CD8-positive, alpha-beta memory T cell (primary cell): ENCODE measurements at regions not wholly inside any gene's neighbourhood (a gene's known extent, or its start where the extent isn't known, plus 50 kb on each side); places are given as distances from the start of the nearest gene placed in this dataset.

ENCODE experiments used
- CTCF ChIA-PET: fragments of 350-600 bp; sonication (Branson Sonifier 250); formaldehyde crosslinking; loops from one replicate; lab custom pipeline; 2021; ENCODE audit warnings: antibody characterized with exemption; lab: Charles Lee
- POLR2A ChIA-PET: fragments of 350-600 bp; sonication (Branson Sonifier 250); formaldehyde crosslinking; loops from one replicate; lab custom pipeline; 2021; ENCODE audit warnings: antibody characterized with exemption; lab: Charles Lee
- DNase-seq, 5 donors: peaks; one replicate each; pipeline versions ENCODE4 v3.0.0 to v3.0.0-alpha.2; 2020 to 2022; ENCODE audit warnings: mixed read lengths in 1 of 5
- H3K27ac ChIP-seq: one replicate; pipeline ENCODE4 v1.7.0; 2013; ENCODE audit warnings: low read depth, mild to moderate bottlenecking, low read length, moderate library complexity
- H3K27me3 ChIP-seq: 2 replicates; pipeline ENCODE4 v1.7.0; 2013; ENCODE audit warnings: low read length, mild to moderate bottlenecking; ENCODE audit not compliant: insufficient read depth, poor library complexity, severe bottlenecking
- H3K36me3 ChIP-seq: 2 replicates; pipeline ENCODE4 v1.7.0; 2013; ENCODE audit warnings: mild to moderate bottlenecking, low read length, moderate library complexity; ENCODE audit not compliant: insufficient read depth
- H3K4me1 ChIP-seq: 2 replicates; pipeline ENCODE4 v1.7.0; 2013; ENCODE audit warnings: mild to moderate bottlenecking, low read length, moderate library complexity; ENCODE audit not compliant: insufficient read depth
- H3K4me3 ChIP-seq: 2 replicates; pipeline ENCODE4 v1.7.0; 2013; ENCODE audit warnings: mild to moderate bottlenecking, low read length
- H3K9me3 ChIP-seq: 2 replicates; pipeline ENCODE4 v1.7.0; 2013; ENCODE audit warnings: mild to moderate bottlenecking, low read length
- H3K27ac Mint-ChIP-seq, 8 donors: one replicate each; pipeline ENCODE4 v1.8.0; 2020 to 2021; ENCODE audit warnings: mixed read lengths in 8 of 8, mild to moderate bottlenecking in 6 of 8, inconsistent platforms in 3 of 8, moderate library complexity in 3 of 8
- H3K27me3 Mint-ChIP-seq, 2 donors: one replicate each; pipeline ENCODE4 v1.8.0; 2020 to 2021; ENCODE audit warnings: mixed read lengths in 2 of 2, mild to moderate bottlenecking in 1 of 2, moderate library complexity in 1 of 2
- H3K36me3 Mint-ChIP-seq, 3 donors: one replicate each; pipeline ENCODE4 v1.8.0; 2020 to 2021; ENCODE audit warnings: mixed read lengths in 3 of 3, inconsistent platforms in 1 of 3, mild to moderate bottlenecking in 1 of 3
- H3K4me1 Mint-ChIP-seq, 3 donors: one replicate each; pipeline ENCODE4 v1.8.0; 2020 to 2021; ENCODE audit warnings: mixed read lengths in 3 of 3, inconsistent platforms in 1 of 3, mild to moderate bottlenecking in 1 of 3
- H3K4me3 Mint-ChIP-seq, 7 donors: one replicate each; pipeline ENCODE4 v1.8.0; 2020 to 2021; ENCODE audit warnings: mixed read lengths in 7 of 7, mild to moderate bottlenecking in 6 of 7, moderate library complexity in 4 of 7, inconsistent platforms in 2 of 7
- H3K9me3 Mint-ChIP-seq, 5 donors: one replicate each; pipeline ENCODE4 v1.8.0; 2020 to 2022; ENCODE audit warnings: mixed read lengths in 5 of 5, mild to moderate bottlenecking in 3 of 5, moderate library complexity in 2 of 5, inconsistent platforms in 1 of 5

- no peaks in the 10 kb centered on the region for H3K9me3 ChIP-seq
- H3K4me3 ChIP-seq: no peak overlapping the region
- Mint-ChIP-seq H3K4me1 (peaks cover 14 to 16% (median 14%) of the 10 kb centered on the region in 3 donors), H3K27me3 (peaks cover 12 to 46% of the 10 kb centered on the region in 2 donors), H3K9me3 (no peaks in the 10 kb centered on the region), H3K27ac (no peak overlapping the region), H3K36me3 (no peaks in the 10 kb centered on the region), H3K4me3 (peak overlapping the region in 1 of 7 donors; percentile 63)
- H3K36me3 ChIP-seq: no peaks in the 10 kb centered on the region
- H3K27me3 ChIP-seq: no peaks in the 10 kb centered on the region
- no peak overlapping the region for H3K27ac ChIP-seq
- ChIA-PET CTCF (no interaction called here), POLR2A (no interaction called here)
- DNase-seq: no peak
- no peaks in the 10 kb centered on the region for H3K4me1 ChIP-seq
Measured at GRCh38 chr15:31975830-31976229, 54.5 kb upstream of the CHRNA7 start.

- no peak for DNase-seq
- ChIA-PET CTCF (interaction anchor here (0.8 to 1.5 kb wide), 6 partner anchors 8 to 34 kb away, joined by 3 to 5 read pairs (median 4); no protein-coding TSS in a partner anchor), POLR2A (no interaction called here)
- peaks cover 14 to 16% (median 14%) of the 10 kb centered on the region in 3 donors for H3K4me1 Mint-ChIP-seq
- H3K4me3 Mint-ChIP-seq: no peak overlapping the region
- H3K27me3 ChIP-seq: no peaks in the 10 kb centered on the region
- H3K27ac Mint-ChIP-seq: peak overlapping the region in 1 of 8 donors; percentile 29
- H3K36me3 Mint-ChIP-seq: no peaks in the 10 kb centered on the region
- H3K27me3 Mint-ChIP-seq: peaks cover 12 to 49% of the 10 kb centered on the region in 2 donors
- H3K4me3 ChIP-seq: no peak overlapping the region
- H3K36me3 ChIP-seq: no peaks in the 10 kb centered on the region
- H3K9me3 ChIP-seq: no peaks in the 10 kb centered on the region
- no peak overlapping the region for H3K27ac ChIP-seq
- no peaks in the 10 kb centered on the region for H3K9me3 Mint-ChIP-seq
- no peaks in the 10 kb centered on the region for H3K4me1 ChIP-seq
Measured at GRCh38 chr15:31977138-31977537, 53.2 kb upstream of the CHRNA7 start.

DNA sequence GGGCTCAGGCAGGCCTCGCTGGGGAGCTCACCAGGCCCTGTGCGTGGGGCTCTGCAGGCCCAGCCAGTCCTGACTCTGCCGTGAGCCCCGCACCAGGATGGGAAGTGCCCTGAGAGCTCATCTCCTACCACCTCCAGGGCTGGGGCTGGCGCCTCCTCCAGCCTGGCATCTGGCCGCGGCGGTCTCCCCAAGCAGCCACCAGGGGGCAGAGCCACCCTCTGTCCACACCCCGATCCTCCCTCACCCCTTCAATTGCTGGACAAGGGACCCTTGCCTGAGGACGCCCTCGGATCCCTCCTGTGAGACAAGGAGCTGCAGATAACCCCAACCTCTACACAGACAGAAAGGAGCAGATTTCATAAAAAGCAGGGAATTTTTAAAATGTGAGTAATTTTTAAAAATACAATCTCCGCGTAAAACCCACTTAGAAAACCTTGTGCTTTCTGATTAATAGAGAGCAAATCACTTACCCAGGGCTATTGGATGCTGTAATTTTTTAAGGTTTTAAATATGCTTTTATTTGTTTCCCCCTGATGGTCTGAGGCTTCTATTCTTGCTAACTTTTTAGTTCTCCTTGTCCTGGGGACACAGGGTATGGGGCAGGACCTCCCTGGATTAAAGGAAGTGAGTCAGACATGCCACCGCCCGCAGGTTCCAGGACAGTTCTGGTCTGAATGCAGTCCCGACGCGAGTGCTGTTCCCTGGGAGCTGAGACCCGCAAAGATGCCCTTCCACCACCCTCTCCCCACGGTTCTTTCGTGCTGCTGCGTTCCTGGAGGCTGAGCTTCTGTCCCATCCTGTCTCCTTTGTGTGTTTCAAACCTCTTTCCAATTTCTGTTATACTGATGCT is 52.3 kb upstream of the CHRNA7 start:
- POLR2A ChIA-PET: no interaction called here
- H3K4me1 ChIP-seq: no peaks in the 10 kb centered on the region
- H3K27me3 Mint-ChIP-seq: peaks cover 12 to 49% of the 10 kb centered on the region in 2 donors
- H3K4me3 Mint-ChIP-seq: no peak overlapping the region
- H3K27ac Mint-ChIP-seq: peak overlapping the region in 1 of 8 donors; percentile 70
- H3K36me3 ChIP-seq: no peaks in the 10 kb centered on the region
- peaks cover 14 to 16% (median 14%) of the 10 kb centered on the region in 3 donors for H3K4me1 Mint-ChIP-seq
- no peaks in the 10 kb centered on the region for H3K9me3 ChIP-seq
- no peaks in the 10 kb centered on the region for H3K27me3 ChIP-seq
- H3K27ac ChIP-seq: no peak overlapping the region
- H3K36me3 Mint-ChIP-seq: no peaks in the 10 kb centered on the region
- H3K4me3 ChIP-seq: no peak overlapping the region
- no peaks in the 10 kb centered on the region for H3K9me3 Mint-ChIP-seq
- CTCF ChIA-PET: interaction anchor here (0.8 to 1.5 kb wide), 6 partner anchors 8 to 35 kb away, joined by 3 to 5 read pairs (median 4); no protein-coding TSS in a partner anchor
- DNase-seq: peak; percentile 19 to 57 (median 28)
